ENCODE measurements at regions not wholly inside any gene's neighbourhood (a gene's known extent, or its start where the extent isn't known, plus 50 kb on each side); places are given as distances from the start of the nearest gene placed in this dataset.

DNA sequence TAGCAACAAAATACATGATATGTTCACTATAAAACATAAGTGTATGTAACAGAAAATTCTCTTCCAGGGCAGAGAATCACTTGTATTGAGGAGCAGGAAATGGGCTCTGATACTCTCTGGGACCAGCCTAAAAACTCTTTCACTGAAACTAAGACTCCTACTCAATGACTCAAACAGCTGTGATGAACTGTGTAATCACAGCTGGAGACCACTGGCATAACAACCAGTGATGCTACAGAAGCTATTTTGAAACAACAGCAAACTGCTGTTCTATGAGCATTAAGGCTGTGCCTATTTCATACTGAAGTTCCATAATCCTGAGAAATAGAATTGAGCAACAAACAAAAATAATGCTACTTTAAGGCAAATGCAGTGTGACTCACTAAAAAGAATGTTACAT lies 594.0 kb downstream of the HINT1 start:
- DNase-seq (ENCODE audit: low spot score in 2 of 2), result no peak
- no peak overlapping the region for H3K4me3 ChIP-seq
- H3K36me3 ChIP-seq, result no peaks in the 10 kb centered on the region
- TF ChIP-seq POLR2A (IDR thresholded peaks at IDR 0.05) (no peak), POLR2AphosphoS5 (IDR thresholded peaks at IDR 0.05) (no peak), EP300 (IDR thresholded peaks at IDR 0.05) (no peak)
- TF ChIP-seq, protein P1, sequence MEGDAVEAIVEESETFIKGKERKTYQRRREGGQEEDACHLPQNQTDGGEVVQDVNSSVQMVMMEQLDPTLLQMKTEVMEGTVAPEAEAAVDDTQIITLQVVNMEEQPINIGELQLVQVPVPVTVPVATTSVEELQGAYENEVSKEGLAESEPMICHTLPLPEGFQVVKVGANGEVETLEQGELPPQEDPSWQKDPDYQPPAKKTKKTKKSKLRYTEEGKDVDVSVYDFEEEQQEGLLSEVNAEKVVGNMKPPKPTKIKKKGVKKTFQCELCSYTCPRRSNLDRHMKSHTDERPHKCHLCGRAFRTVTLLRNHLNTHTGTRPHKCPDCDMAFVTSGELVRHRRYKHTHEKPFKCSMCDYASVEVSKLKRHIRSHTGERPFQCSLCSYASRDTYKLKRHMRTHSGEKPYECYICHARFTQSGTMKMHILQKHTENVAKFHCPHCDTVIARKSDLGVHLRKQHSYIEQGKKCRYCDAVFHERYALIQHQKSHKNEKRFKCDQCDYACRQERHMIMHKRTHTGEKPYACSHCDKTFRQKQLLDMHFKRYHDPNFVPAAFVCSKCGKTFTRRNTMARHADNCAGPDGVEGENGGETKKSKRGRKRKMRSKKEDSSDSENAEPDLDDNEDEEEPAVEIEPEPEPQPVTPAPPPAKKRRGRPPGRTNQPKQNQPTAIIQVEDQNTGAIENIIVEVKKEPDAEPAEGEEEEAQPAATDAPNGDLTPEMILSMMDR (IDR thresholded peaks at IDR 0.05), result no peak
- no peaks in the 10 kb centered on the region for H3K27me3 ChIP-seq
- no peaks in the 10 kb centered on the region for H3K9me3 ChIP-seq
- no peaks in the 10 kb centered on the region for H3K4me1 ChIP-seq
- no peak overlapping the region for H3K27ac ChIP-seq

DNA sequence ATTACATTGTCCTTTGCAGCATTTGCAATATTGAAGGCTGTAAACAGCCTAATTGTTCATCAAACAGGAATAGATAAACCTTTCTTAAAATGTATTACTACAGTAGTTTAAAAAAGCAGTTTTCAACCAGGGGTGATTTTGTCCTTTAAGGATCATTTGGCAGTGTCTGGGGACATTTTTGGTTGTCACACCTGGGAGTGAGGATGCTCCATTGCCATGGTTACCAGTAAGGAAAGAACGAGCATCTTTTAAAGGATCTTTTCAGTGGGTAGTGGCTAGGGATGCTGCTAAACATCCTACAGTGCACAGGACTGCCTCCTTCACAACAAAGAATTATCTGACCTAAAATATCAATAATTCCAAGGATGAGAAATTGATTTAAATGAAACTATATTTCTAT lies 596.3 kb downstream of the HINT1 start:
- Histone ChIP-seq H3K9me3 (no peaks in the 10 kb centered on the region), H3K36me3 (no peaks in the 10 kb centered on the region), H3K4me1 (no peaks in the 10 kb centered on the region), H3K27me3 (no peaks in the 10 kb centered on the region), H3K27ac (no peak overlapping the region), H3K4me3 (no peak overlapping the region)
- 75% methylated on average over 1 of the region's 1 CpG for WGBS
- no peak for DNase-seq (ENCODE audit: low spot score in 2 of 2)
- TF ChIP-seq POLR2A (IDR thresholded peaks at IDR 0.05) (no peak), EP300 (IDR thresholded peaks at IDR 0.05) (no peak), POLR2AphosphoS5 (IDR thresholded peaks at IDR 0.05) (no peak)
- TF ChIP-seq, protein P1 (IDR thresholded peaks at IDR 0.05), result no peak

DNA sequence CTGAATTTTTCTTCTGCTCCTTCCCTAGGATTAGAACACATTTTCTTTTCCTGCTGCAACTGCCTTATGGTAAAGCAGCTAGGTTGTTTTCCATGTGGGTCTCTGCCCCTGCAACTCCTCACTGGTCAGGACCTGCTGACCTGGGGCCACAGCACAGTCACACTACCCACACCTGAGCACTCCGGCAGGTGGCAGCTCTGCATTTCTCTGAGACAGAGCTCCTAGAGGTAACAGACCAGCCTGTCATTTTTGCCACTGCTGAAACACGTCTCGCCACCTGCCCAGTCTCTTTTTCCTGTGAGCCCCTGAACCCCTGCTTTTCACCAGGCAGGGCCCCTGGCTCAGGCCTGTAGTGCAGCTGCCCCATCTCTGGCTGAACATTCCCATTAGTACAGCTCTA lies 609.6 kb downstream of the HINT1 start:
- Histone ChIP-seq H3K27ac (no peak overlapping the region), H3K9me3 (peaks cover 5% of the 10 kb centered on the region), H3K4me1 (no peaks in the 10 kb centered on the region), H3K4me3 (no peak overlapping the region), H3K36me3 (no peaks in the 10 kb centered on the region), H3K27me3 (no peaks in the 10 kb centered on the region)
- TF ChIP-seq EP300 (IDR thresholded peaks at IDR 0.05), result no peak
- no peak for TF ChIP-seq POLR2AphosphoS5 (IDR thresholded peaks at IDR 0.05)
- TF ChIP-seq, protein P1 (IDR thresholded peaks at IDR 0.05), result no peak
- TF ChIP-seq POLR2A (IDR thresholded peaks at IDR 0.05), result no peak
- DNase-seq (ENCODE audit: low spot score in 2 of 2), result no peak
- WGBS, result 83% methylated on average over 3 of the region's 3 CpGs

DNA sequence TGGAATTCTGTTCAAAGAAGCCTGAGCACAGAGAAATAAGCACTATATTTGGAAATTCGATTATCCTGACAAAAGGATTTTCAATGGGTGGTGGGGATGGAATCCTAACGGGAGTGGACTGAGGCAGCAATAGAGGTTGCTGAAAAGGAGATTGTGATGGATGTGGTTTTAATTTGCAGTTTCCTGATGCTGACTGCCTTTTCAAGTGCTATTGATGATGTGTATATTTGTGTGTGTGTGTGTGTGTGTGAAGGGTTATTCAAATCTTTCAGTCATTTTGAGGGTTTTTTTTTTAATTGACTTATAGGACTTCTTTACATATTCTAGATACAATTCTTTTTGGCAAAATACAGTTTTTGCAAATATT lies 614.5 kb downstream of the HINT1 start:
- TF ChIP-seq, protein P1 (IDR thresholded peaks at IDR 0.05), result no peak
- TF ChIP-seq EP300 (IDR thresholded peaks at IDR 0.05) (no peak), POLR2A (IDR thresholded peaks at IDR 0.05) (no peak), POLR2AphosphoS5 (IDR thresholded peaks at IDR 0.05) (no peak)
- Histone ChIP-seq H3K4me1 (no peaks in the 10 kb centered on the region), H3K4me3 (no peak overlapping the region), H3K27ac (no peak overlapping the region), H3K9me3 (no peaks in the 10 kb centered on the region), H3K36me3 (no peaks in the 10 kb centered on the region), H3K27me3 (no peaks in the 10 kb centered on the region)
- 70% methylated on average over 2 of the region's 2 CpGs for WGBS
- no peak for DNase-seq (ENCODE audit: low spot score in 2 of 2)

DNA sequence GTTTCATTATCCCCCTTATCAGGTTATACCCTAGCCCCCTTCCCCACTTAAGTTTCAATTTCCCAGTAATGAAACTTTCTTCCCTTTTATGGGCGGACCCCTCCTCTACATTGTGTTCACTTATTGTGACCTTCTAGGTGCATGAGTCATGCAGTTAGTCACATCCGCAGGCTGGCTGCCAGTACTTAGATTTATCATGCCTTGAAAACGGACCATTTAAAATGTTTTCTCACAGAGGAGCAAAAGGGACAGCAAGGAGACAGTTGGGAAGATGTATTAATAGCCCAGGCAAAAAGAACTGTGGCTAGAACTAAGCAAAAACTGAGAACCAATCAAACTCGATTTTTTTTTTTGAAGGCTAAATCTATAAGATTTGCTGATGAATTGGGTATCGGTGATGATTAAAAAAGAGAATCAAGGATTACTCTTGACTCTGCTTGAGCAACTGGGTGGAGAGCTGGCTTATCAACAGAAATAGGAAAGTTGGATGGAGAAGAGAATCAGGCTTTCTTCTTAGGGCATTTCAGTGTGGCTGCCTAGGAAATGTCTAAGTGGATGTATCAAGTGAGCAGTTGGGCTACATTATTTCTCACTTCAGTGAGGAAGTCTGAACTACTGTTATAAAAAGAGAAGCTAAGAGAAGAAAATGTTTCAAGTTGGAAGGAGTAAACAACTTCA lies 615.0 kb downstream of the HINT1 start:
- Histone ChIP-seq H3K4me1 (no peaks in the 10 kb centered on the region), H3K9me3 (no peaks in the 10 kb centered on the region), H3K36me3 (no peaks in the 10 kb centered on the region), H3K27me3 (no peaks in the 10 kb centered on the region), H3K4me3 (no peak overlapping the region), H3K27ac (no peak overlapping the region)
- WGBS, result 64% methylated on average over 5 of the region's 5 CpGs
- TF ChIP-seq, protein P1 (IDR thresholded peaks at IDR 0.05), result no peak
- TF ChIP-seq EP300 (IDR thresholded peaks at IDR 0.05), result no peak
- TF ChIP-seq POLR2A (IDR thresholded peaks at IDR 0.05), result no peak
- no peak for TF ChIP-seq POLR2AphosphoS5 (IDR thresholded peaks at IDR 0.05)
- no peak for DNase-seq (ENCODE audit: low spot score in 2 of 2)
